HCT116 (cell line): ENCODE measurements at regions not wholly inside any gene's neighbourhood (a gene's known extent, or its start where the extent isn't known, plus 50 kb on each side); places are given as distances from the start of the nearest gene placed in this dataset.

Experiments used
- ATAC-seq: fragments of 200-7000 bp; cut with Tn5 transposase; 2 replicates; pipeline ENCODE4 v1.9.1; 2020; ENCODE audit warnings: mild to moderate bottlenecking, moderate library complexity
- BruUV-seq: library from RNA; stranded (reverse); fragments of 400-500 nt; replicated peaks from 2 replicates; lab custom pipeline; 2021; lab: Mats Ljungman, UMichigan
- CTCF ChIA-PET: fragments of 300-600 bp; sonication (Branson Sonifier 250); formaldehyde crosslinking; loops from one replicate; lab custom pipeline; 2021; ENCODE audit warnings: antibody characterized with exemption; lab: Charles Lee
- POLR2A ChIA-PET: fragments of 300-600, 350-600 bp; sonication (Branson Sonifier 250); formaldehyde crosslinking; loops from one replicate; lab custom pipeline; 2021; ENCODE audit warnings: antibody characterized with exemption; lab: Charles Lee
- RAD21 ChIA-PET, 2 experiments: fragments of 300-600 bp; sonication (Branson Sonifier 250); formaldehyde crosslinking; loops; one replicate each; lab custom pipeline; 2023; ENCODE audit warnings: low total read pairs in 2 of 2; ENCODE audit not compliant: uncharacterized antibody in 2 of 2, unreplicated experiment in 2 of 2, low non-redundant PET in 1 of 2; lab: Charles Lee
- DNase-seq: peaks from one replicate; pipeline ENCODE4 v3.0.0-alpha.2; 2010; ENCODE audit warnings: low read depth, low spot score
- H2AFZ ChIP-seq: fragments of 200-600 bp; shearing (Covaris generic), sonication (generic); 2 replicates; pipeline ENCODE4 v1.6.1; 2017; ENCODE audit warnings: low read depth, mixed run types, mixed read lengths, antibody characterized with exemption, low read length; ENCODE audit not compliant: poor library complexity, severe bottlenecking
- H3K27ac ChIP-seq: 2 replicates; pipeline ENCODE4 v1.5.1; 2012; ENCODE audit warnings: low read depth, low read length
- H3K27me3 ChIP-seq: fragments of 200-600 bp; sonication (generic); 2 replicates; pipeline ENCODE4 v1.6.1; 2016; ENCODE audit warnings: mixed run types, low read length, mixed read lengths; ENCODE audit not compliant: insufficient read depth
- H3K36me3 ChIP-seq, 2 experiments: fragments of 200-500 bp in 1 of 2; fragments of 200-600 bp in 1 of 2; sonication (Bioruptor generic) in 1 of 2; sonication (generic) in 1 of 2; 2 replicates each; pipeline versions ENCODE4 v1.5.1 to v1.6.1; 2014 to 2016; ENCODE audit warnings: low read length in 2 of 2, inconsistent platforms in 1 of 2, mixed read lengths in 1 of 2, mixed run types in 1 of 2; ENCODE audit not compliant: insufficient read depth in 2 of 2, control insufficient read depth in 1 of 2
- H3K4me1 ChIP-seq, 2 experiments: fragments of 200-600 bp in 1 of 2; sonication (generic) in 1 of 2; 2 replicates each; pipeline versions ENCODE4 v1.5.1 to v1.6.1; 2012 to 2017; ENCODE audit warnings: low read length in 2 of 2, inconsistent platforms in 1 of 2, mild to moderate bottlenecking in 1 of 2, mixed read lengths in 1 of 2, mixed run types in 1 of 2, moderate library complexity in 1 of 2; ENCODE audit not compliant: insufficient read depth in 2 of 2, control insufficient read depth in 1 of 2
- H3K4me2 ChIP-seq: fragments of 200-600 bp; sonication (generic); 2 replicates; pipeline ENCODE4 v1.6.1; 2017; ENCODE audit warnings: mixed run types, low read length, mixed read lengths
- H3K4me3 ChIP-seq, 2 experiments: fragments of 200-600 bp in 1 of 2; sonication (generic) in 1 of 2; replicated peaks in 1 of 2; 2 replicates each; pipeline ENCODE4 v1.5.1; 2011 to 2016; ENCODE audit warnings: low read length in 2 of 2, control low read depth in 1 of 2, low read depth in 1 of 2, mild to moderate bottlenecking in 1 of 2, mixed read lengths in 1 of 2, mixed run types in 1 of 2
- H3K79me2 ChIP-seq: fragments of 200-600 bp; sonication (generic); 2 replicates; pipeline ENCODE4 v1.6.1; 2017; ENCODE audit warnings: mild to moderate bottlenecking, mixed run types, low read length, moderate library complexity, mixed read lengths; ENCODE audit not compliant: insufficient read depth
- H3K9ac ChIP-seq: fragments of 200-600 bp; sonication (generic); 2 replicates; pipeline ENCODE4 v1.6.1; 2016; ENCODE audit warnings: low read length, mixed read lengths
- H3K9me2 ChIP-seq: fragments of 200-600 bp; sonication (generic), shearing (Covaris generic); 2 replicates; pipeline ENCODE4 v1.6.1; 2017; ENCODE audit warnings: mixed run types, mild to moderate bottlenecking, moderate library complexity; ENCODE audit not compliant: insufficient read depth
- H3K9me3 ChIP-seq, 2 experiments: fragments of 200-500 bp in 1 of 2; fragments of 200-600 bp in 1 of 2; sonication (Bioruptor generic) in 1 of 2; sonication (generic) in 1 of 2; 2 replicates each; pipeline ENCODE4 v1.6.1; 2014 to 2017; ENCODE audit warnings: low read length in 2 of 2, mixed read lengths in 2 of 2, inconsistent platforms in 1 of 2, low read depth in 1 of 2, mild to moderate bottlenecking in 1 of 2, mixed run types in 1 of 2, moderate library complexity in 1 of 2; ENCODE audit not compliant: control insufficient read depth in 1 of 2, insufficient read depth in 1 of 2
- H4K20me1 ChIP-seq: fragments of 200-600 bp; sonication (generic), shearing (Covaris generic); 2 replicates; pipeline ENCODE4 v1.6.1; 2017; ENCODE audit warnings: mixed run types, mild to moderate bottlenecking, moderate library complexity; ENCODE audit not compliant: insufficient read depth
- ATF3 ChIP-seq: IDR thresholded peaks from 2 replicates; pipeline ENCODE4 v1.6.1; 2012
- CBX3 ChIP-seq: IDR thresholded peaks from 2 replicates; pipeline ENCODE4 v1.6.1; 2012; ENCODE audit warnings: low read depth
- CEBPB ChIP-seq: IDR thresholded peaks from 2 replicates; pipeline ENCODE4 v1.6.1; 2012; ENCODE audit warnings: low read depth
- ELF1 ChIP-seq: IDR thresholded peaks from 2 replicates; pipeline ENCODE4 v1.6.1; 2012; ENCODE audit warnings: low read depth, borderline replicate concordance
- EZH2 ChIP-seq: fragments of 200-600 bp; sonication (generic); IDR thresholded peaks from 2 replicates; pipeline ENCODE4 v1.6.1; 2017; ENCODE audit warnings: antibody characterized with exemption, mixed run types
- EZH2phosphoT487 ChIP-seq: fragments of 200-600 bp; IDR thresholded peaks from 2 replicates; pipeline ENCODE4 v1.6.1; 2018; ENCODE audit warnings: antibody characterized with exemption, borderline replicate concordance
- FOSL1 ChIP-seq: IDR thresholded peaks from 2 replicates; pipeline ENCODE4 v1.6.1; 2012; ENCODE audit warnings: low read depth
- POLR2A ChIP-seq: IDR thresholded peaks from 2 replicates; pipeline ENCODE4 v1.7.0; 2011; ENCODE audit warnings: borderline replicate concordance; ENCODE audit not compliant: insufficient read depth, insufficient read length; ENCODE audit errors: extremely low read depth
- POLR2AphosphoS5 ChIP-seq: IDR thresholded peaks from 2 replicates; pipeline ENCODE4 v1.6.1; 2011; ENCODE audit warnings: mild to moderate bottlenecking, low read depth, low read length, moderate library complexity
- RAD21 ChIP-seq: IDR thresholded peaks from 2 replicates; pipeline ENCODE4 v1.6.1; 2012; ENCODE audit warnings: low read depth, mild to moderate bottlenecking
- SP1 ChIP-seq: IDR thresholded peaks from 2 replicates; pipeline ENCODE4 v1.6.1; 2012; ENCODE audit warnings: low read depth
- TCF7L2 ChIP-seq: IDR thresholded peaks from 2 replicates; pipeline ENCODE4 v1.7.0; 2011; ENCODE audit warnings: borderline replicate concordance, inconsistent platforms; ENCODE audit not compliant: insufficient read depth, insufficient read length; ENCODE audit errors: extremely low read depth
- ZBTB33 ChIP-seq: IDR thresholded peaks from 2 replicates; pipeline ENCODE4 v1.6.1; 2011; ENCODE audit warnings: mild to moderate bottlenecking, low read length, moderate library complexity; ENCODE audit not compliant: insufficient replicate concordance; ENCODE audit errors: extremely low read depth
- ZFX ChIP-seq: fragments of 450-650 bp; IDR thresholded peaks from 2 replicates; pipeline ENCODE4 v1.6.1; 2017
- ZNF274 ChIP-seq: fragments of 200-500 bp; sonication (Bioruptor generic); IDR thresholded peaks from 2 replicates; pipeline ENCODE4 v1.6.1; 2014; ENCODE audit warnings: mild to moderate bottlenecking, low read depth, low read length, inconsistent platforms
- intact Hi-C: fragments of 100-400 bp; cut with micrococcal nuclease; formaldehyde crosslinking; loops from 2 replicates; pipeline ENCODE4 v1.10.0; 2022

GRCh38 chr3:103385961-103386656 lies 951.3 kb downstream of the ZPLD1 start (continued):
- TF ChIP-seq EZH2: no peak

- RAD21 ChIA-PET: interaction anchor here in 1 of 2 experiments (1.1 kb wide), 1 partner anchor 11 kb away, joined by 4 read pairs; no protein-coding TSS in a partner anchor
- no peak for TF ChIP-seq ELF1
- TF ChIP-seq CBX3: no peak
- TF ChIP-seq EZH2phosphoT487: no peak
- TF ChIP-seq RAD21: no peak
- Histone ChIP-seq H3K9me2 (no peaks in the 10 kb centered on the region), H3K27me3 (no peaks in the 10 kb centered on the region), H4K20me1 (no peaks in the 10 kb centered on the region), H3K9me3 (no peaks in the 10 kb centered on the region), H2AFZ (no peak overlapping the region), H3K4me1 (no peaks in the 10 kb centered on the region), H3K4me2 (no peak overlapping the region), H3K4me3 (no peak overlapping the region), H3K36me3 (no peaks in the 10 kb centered on the region), H3K9ac (no peak overlapping the region), H3K27ac (no peak overlapping the region), H3K79me2 (no peaks in the 10 kb centered on the region)
- CTCF ChIA-PET: no interaction called here
- ATAC-seq: no peak
- intact Hi-C loops: no loop called here
- no TSS peak for BruUV-seq
- POLR2A ChIA-PET: no interaction called here
- no peak for DNase-seq
Observed at GRCh38 chr3:103388214-103388613, 953.4 kb downstream of the ZPLD1 start.

- no peaks in the 10 kb centered on the region for H3K9me3 ChIP-seq
- H3K36me3 ChIP-seq: no peaks in the 10 kb centered on the region
- no peak overlapping the region for H2AFZ ChIP-seq
- BruUV-seq: no TSS peak
- H3K4me1 ChIP-seq: no peaks in the 10 kb centered on the region
- no peak overlapping the region for H3K4me2 ChIP-seq
- intact Hi-C loops: no loop called here
- H3K9me2 ChIP-seq: no peaks in the 10 kb centered on the region
- no peaks in the 10 kb centered on the region for H3K79me2 ChIP-seq
- POLR2A ChIA-PET: no interaction called here
- H4K20me1 ChIP-seq: no peaks in the 10 kb centered on the region
- RAD21 ChIA-PET: no interaction called here
- no peaks in the 10 kb centered on the region for H3K27me3 ChIP-seq
- no peak for DNase-seq
- no peak overlapping the region for H3K27ac ChIP-seq
- no peak overlapping the region for H3K4me3 ChIP-seq
- no peak overlapping the region for H3K9ac ChIP-seq
- CTCF ChIA-PET: no interaction called here
- ATAC-seq: no peak
- TF ChIP-seq CEBPB: no peak
- TF ChIP-seq FOSL1: no peak
- TF ChIP-seq CBX3: no peak
- TF ChIP-seq POLR2A: no peak
- TF ChIP-seq SP1: no peak
- no peak for TF ChIP-seq POLR2AphosphoS5
- TF ChIP-seq ZFX: no peak
- TF ChIP-seq ZNF274: no peak
- TF ChIP-seq TCF7L2: no peak
- TF ChIP-seq ZBTB33: no peak
- no peak for TF ChIP-seq ELF1
- TF ChIP-seq EZH2: no peak
- no peak for TF ChIP-seq ATF3
Observed at GRCh38 chr3:103389356-103389755, 954.5 kb downstream of the ZPLD1 start.
